Heart left ventricle (tissue), 16 donors: ENCODE measurements at regions not wholly inside any gene's neighbourhood (a gene's known extent, or its start where the extent isn't known, plus 50 kb on each side); places are given as distances from the start of the nearest gene placed in this dataset.

ENCODE experiments used
- ATAC-seq, 4 donors: fragments of 200-7000 bp; cut with Tn5 transposase; one replicate each; pipeline ENCODE4 v1.9.1; 2020 to 2022; ENCODE audit warnings: moderate library complexity in 4 of 4, mild to moderate bottlenecking in 3 of 4, moderate number of reproducible peaks in 1 of 4
- DNase-seq, 5 donors: peaks; one replicate each; pipeline ENCODE4 v3.0.0-alpha.2; 2020
- H3K27ac ChIP-seq, 12 donors: fragments of 200-600 bp; sonication (generic) in 4 of 12; one replicate each; pipeline versions ENCODE4 v1.5.0 to v1.8.0; 2016 to 2022; ENCODE audit warnings: mild to moderate bottlenecking in 2 of 12
- H3K27me3 ChIP-seq, 9 donors: fragments of 200-600 bp; sonication (generic) in 2 of 9; one replicate each; pipeline versions ENCODE4 v1.5.1 to v1.8.0; 2016 to 2022; ENCODE audit warnings: mild to moderate bottlenecking in 3 of 9
- H3K36me3 ChIP-seq, 9 donors: fragments of 200-600 bp; sonication (generic) in 2 of 9; one replicate each; pipeline versions ENCODE4 v1.5.0 to v1.8.0; 2018 to 2022; ENCODE audit warnings: mild to moderate bottlenecking in 2 of 9
- H3K4me1 ChIP-seq, 12 donors: fragments of 200-600 bp; sonication (generic) in 4 of 12; one replicate each; pipeline versions ENCODE4 v1.5.0 to v1.8.0; 2016 to 2022; ENCODE audit warnings: mild to moderate bottlenecking in 3 of 12
- H3K4me3 ChIP-seq, 12 donors: fragments of 200-600 bp; sonication (generic) in 4 of 12; one replicate each; pipeline versions ENCODE4 v1.5.0 to v1.8.0; 2017 to 2022; ENCODE audit warnings: mild to moderate bottlenecking in 9 of 12, moderate library complexity in 4 of 12
- H3K9me3 ChIP-seq, 12 donors: fragments of 200-600 bp; sonication (generic) in 4 of 12; one replicate each; pipeline versions ENCODE4 v1.5.0 to v1.8.0; 2016 to 2022; ENCODE audit warnings: mild to moderate bottlenecking in 1 of 12
- POLR2A ChIP-seq, 2 donors: fragments of 450-650 bp; IDR thresholded peaks; one replicate each; pipeline ENCODE4 v1.6.1; 2017; ENCODE audit warnings: antibody characterized with exemption in 2 of 2, mild to moderate bottlenecking in 2 of 2, moderate library complexity in 2 of 2
- WGBS, 4 donors: extraction: QIAGEN DNeasy Blood & Tissue Kit in 2 of 4; methylation state at CpG; one replicate each; pipeline versions ENCODE4 v1.1.5 to v1.1.7; 2013 to 2018; 5-methylcytosine and 5-hydroxymethylcytosine counted together
- intact Hi-C, 10 donors: fragments of 100-400 bp; cut with DNase I; formaldehyde crosslinking; loops; one replicate each; pipeline versions ENCODE4 v1.11.1 to v1.14.2; 2022
- TF ChIP-seq, protein P1 (sequence below), 12 donors: fragments of 200-600 bp; sonication (generic) in 4 of 12; IDR thresholded peaks; one replicate each; pipeline versions ENCODE4 v1.5.0 to v1.8.0; 2018 to 2022; ENCODE audit warnings: antibody characterized with exemption in 12 of 12, mild to moderate bottlenecking in 5 of 12
- donor health status: ischemic (EF 13 %, LVEDD 7.1; RV severe dilation, severe dysfunction).
- donor health status: healthy with polysubstance abuse.
- donor health status: DM: no; HTN: yes; CAD: no.
- donor health status: DM: no; HTN: no; CAD: no.
- donor health status: ischemic (EF 25% LVEDD 6.9; RV normal size, moderate dysfunction).
- donor health status: ischemic (EF 25% LVEDD 5.7; RV mildly dilated, moderate dysfunction).
- donor health status: healthy.
- donor health status: DM: yes; HTN: yes; CAD: no.
- donor health status: ischemic (EF 35%, LVEDD 5.7; RV mildly dilated, moderate dysfunction).
- donor health status: nonischemic (EF 11% LVEDD 7.7; RV severe dilation, severe dysfunction).
- donor health status: DM: yes; HTN: yes; CAD: no.
- donor health status: PGD.
- donor health status: ischemic (EF 29% LVEDD 5.4; RV normal size, mild dysfunction).
- donor health status: nonischemic (EF 23%, LVEDD 6.1; RV moderate dilation, normal function).

DNA sequence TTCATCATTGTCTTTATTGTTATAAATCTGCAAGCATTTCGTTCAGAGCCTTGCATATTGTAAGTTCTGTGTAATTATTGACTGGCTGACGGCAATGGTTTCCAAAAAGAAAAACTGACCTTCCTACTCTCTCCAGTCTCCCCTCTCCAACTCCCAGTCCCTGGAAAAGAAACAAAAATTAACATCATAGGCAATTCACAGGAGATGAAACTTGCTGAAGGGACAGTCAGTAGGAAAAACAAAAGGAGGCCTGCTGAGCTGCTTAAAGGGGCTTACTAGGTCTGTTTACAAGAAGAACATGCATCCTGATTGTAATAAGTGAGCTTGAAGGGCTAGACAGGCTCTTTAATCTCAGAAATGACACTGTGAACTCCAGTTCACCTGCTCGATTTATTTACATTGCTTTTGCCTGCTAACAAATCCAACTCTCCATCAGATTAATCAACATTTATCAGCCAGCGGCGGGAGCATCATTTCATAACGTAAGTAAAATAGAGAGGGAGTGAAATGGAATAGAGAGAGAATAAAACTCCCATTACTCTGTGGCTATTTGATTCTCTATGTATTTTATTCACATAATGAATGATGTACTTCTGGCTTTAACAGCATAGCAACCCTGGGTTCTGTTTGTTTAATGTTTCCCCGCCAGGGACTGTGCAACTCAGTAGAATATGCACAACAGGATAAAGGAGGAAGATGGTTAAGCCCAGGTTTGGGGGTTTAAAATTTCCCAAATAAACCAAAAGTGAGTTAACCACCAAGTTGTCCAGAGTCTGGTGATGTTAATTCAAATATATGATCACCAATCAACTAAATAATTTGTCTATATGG, 256.7 kb upstream of the SETBP1 start:
- Histone ChIP-seq H3K27me3 (no peaks in the 10 kb centered on the region), H3K4me1 (peaks cover 0 to 4% (median 0%) of the 10 kb centered on the region in 12 donors), H3K36me3 (no peaks in the 10 kb centered on the region), H3K9me3 (peaks cover 0 to 31% (median 3%) of the 10 kb centered on the region in 12 donors), H3K4me3 (no peak overlapping the region), H3K27ac (no peak overlapping the region)
- ATAC-seq (no peak), DNase-seq (no peak)
- TF ChIP-seq, protein P1, sequence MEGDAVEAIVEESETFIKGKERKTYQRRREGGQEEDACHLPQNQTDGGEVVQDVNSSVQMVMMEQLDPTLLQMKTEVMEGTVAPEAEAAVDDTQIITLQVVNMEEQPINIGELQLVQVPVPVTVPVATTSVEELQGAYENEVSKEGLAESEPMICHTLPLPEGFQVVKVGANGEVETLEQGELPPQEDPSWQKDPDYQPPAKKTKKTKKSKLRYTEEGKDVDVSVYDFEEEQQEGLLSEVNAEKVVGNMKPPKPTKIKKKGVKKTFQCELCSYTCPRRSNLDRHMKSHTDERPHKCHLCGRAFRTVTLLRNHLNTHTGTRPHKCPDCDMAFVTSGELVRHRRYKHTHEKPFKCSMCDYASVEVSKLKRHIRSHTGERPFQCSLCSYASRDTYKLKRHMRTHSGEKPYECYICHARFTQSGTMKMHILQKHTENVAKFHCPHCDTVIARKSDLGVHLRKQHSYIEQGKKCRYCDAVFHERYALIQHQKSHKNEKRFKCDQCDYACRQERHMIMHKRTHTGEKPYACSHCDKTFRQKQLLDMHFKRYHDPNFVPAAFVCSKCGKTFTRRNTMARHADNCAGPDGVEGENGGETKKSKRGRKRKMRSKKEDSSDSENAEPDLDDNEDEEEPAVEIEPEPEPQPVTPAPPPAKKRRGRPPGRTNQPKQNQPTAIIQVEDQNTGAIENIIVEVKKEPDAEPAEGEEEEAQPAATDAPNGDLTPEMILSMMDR (IDR thresholded peaks at IDR 0.05): no peak
- no peak for TF ChIP-seq POLR2A (IDR thresholded peaks at IDR 0.05)
- 73 to 81% (median 74%) methylated on average over 7 of the region's 7 CpGs for WGBS, 4 donors
- intact Hi-C loops: no loop called here

DNA sequence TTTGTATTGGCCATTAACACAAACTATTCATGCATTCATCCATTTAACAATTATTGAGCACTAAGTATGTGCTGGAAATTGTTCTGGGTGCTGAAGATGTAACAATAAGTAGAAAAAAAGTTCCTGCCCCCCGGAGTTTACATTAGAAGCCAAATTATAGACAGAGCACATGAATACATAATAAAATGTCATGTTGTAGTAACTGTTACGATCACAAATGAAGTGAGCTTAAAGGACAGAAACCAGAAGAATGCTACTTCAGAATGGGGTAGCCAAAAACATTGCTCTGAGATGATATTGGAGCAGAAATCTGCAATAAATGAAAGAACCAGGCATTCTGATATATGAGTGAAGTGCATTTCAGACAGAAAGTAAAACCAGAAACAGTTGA, 256.0 kb upstream of the SETBP1 start:
- peaks cover 0 to 4% (median 0%) of the 10 kb centered on the region in 12 donors for H3K4me1 ChIP-seq
- no peak overlapping the region for H3K4me3 ChIP-seq
- H3K27me3 ChIP-seq: no peaks in the 10 kb centered on the region
- DNase-seq: no peak
- TF ChIP-seq, protein P1 (IDR thresholded peaks at IDR 0.05): no peak
- no peak for TF ChIP-seq POLR2A (IDR thresholded peaks at IDR 0.05)
- intact Hi-C loops: no loop called here
- 74 to 82% (median 78%) methylated on average over 2 of the region's 2 CpGs for WGBS, 4 donors
- H3K36me3 ChIP-seq: no peaks in the 10 kb centered on the region
- ATAC-seq: no peak
- H3K27ac ChIP-seq: no peak overlapping the region
- H3K9me3 ChIP-seq: peaks cover 0 to 25% (median 2%) of the 10 kb centered on the region in 12 donors

DNA sequence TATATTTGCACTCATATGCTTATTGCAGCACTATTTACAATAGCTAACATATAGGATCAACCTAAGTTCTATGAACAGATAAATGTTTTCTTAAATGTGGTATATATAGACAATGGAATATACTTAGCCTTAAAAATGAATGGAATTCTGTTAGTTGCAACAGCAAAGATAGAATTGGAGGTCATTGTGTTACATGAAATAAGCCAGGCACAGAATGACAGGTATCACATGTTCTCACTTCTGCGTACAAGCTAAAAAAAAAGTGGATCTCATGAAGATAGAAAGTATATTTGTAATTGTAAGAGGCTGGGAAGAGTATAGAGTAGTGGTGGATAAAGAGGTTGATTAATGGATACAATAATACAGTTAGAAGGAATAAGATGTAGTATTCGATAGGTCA, 255.5 kb upstream of the SETBP1 start:
- Histone ChIP-seq H3K36me3 (no peaks in the 10 kb centered on the region), H3K4me1 (peaks cover 0 to 4% (median 0%) of the 10 kb centered on the region in 12 donors), H3K4me3 (no peak overlapping the region), H3K27me3 (no peaks in the 10 kb centered on the region), H3K9me3 (peaks cover 0 to 20% (median 2%) of the 10 kb centered on the region in 12 donors), H3K27ac (no peak overlapping the region)
- ATAC-seq (peak in 2 of 4 donors; percentile 9 to 42), DNase-seq (no peak)
- no peak for TF ChIP-seq POLR2A (IDR thresholded peaks at IDR 0.05)
- TF ChIP-seq, protein P1 (IDR thresholded peaks at IDR 0.05): no peak
- intact Hi-C loops: no loop called here
- 40 to 48% (median 42%) methylated on average over 2 of the region's 2 CpGs for WGBS, 4 donors

DNA sequence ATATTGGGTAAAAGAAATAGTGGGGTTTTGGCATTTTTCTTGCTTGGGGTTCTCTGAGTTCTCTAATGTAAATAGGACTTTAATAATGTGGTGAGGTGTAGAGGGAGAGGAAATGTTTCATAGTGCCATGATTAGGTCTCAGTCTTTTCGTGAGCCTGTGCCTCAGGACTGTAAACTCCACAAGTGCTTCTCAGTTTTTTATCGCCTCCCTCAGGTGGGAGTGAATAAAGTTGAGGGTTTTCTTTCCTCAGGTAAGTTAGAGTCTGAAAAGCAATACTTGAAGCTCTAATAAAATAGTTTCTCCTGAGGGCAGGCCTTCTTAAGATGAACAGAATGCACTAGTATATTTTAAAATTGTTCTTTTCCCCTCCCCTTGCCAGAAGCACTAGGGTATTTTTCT, 243.1 kb upstream of the SETBP1 start:
- Histone ChIP-seq H3K4me1 (no peaks in the 10 kb centered on the region), H3K4me3 (no peak overlapping the region), H3K36me3 (no peaks in the 10 kb centered on the region), H3K9me3 (no peaks in the 10 kb centered on the region), H3K27ac (no peak overlapping the region), H3K27me3 (no peaks in the 10 kb centered on the region)
- no peak for ATAC-seq
- no peak for DNase-seq
- intact Hi-C loops: no loop called here
- 75 to 83% (median 79%) methylated on average over 2 of the region's 2 CpGs for WGBS, 4 donors
- TF ChIP-seq, protein P1 (IDR thresholded peaks at IDR 0.05): no peak
